HG02885 (cell line): ENCODE measurements at regions not wholly inside any gene's neighbourhood (a gene's known extent, or its start where the extent isn't known, plus 50 kb on each side); places are given as distances from the start of the nearest gene placed in this dataset.

Experiments
- ATAC-seq: cut with Tn5 transposase; IDR thresholded peaks from one replicate; pipeline ENCODE4 v1.9.1; 2021; ENCODE audit warnings: mild to moderate bottlenecking; ENCODE audit not compliant: unreplicated experiment, poor library complexity

DNA sequence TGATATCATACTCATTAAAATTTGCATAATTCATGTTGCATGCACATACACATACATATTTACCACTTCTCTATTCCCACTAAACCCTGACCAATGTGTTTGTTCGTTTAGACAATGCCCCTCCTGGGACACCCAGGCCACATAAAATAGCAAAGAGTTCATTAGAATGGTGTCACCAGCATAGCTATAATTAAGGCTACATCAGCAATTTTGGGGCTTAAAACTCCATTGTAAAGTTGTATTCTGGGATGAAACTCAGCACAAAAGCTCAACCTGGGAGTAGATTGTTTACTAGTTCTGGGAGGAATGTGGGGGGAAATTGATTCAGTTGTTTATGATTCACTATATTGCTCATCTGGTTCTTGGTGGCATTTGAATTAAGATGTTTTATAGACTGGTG, 522.2 kb upstream of the SUCLG2 start:
- no peak for ATAC-seq

DNA sequence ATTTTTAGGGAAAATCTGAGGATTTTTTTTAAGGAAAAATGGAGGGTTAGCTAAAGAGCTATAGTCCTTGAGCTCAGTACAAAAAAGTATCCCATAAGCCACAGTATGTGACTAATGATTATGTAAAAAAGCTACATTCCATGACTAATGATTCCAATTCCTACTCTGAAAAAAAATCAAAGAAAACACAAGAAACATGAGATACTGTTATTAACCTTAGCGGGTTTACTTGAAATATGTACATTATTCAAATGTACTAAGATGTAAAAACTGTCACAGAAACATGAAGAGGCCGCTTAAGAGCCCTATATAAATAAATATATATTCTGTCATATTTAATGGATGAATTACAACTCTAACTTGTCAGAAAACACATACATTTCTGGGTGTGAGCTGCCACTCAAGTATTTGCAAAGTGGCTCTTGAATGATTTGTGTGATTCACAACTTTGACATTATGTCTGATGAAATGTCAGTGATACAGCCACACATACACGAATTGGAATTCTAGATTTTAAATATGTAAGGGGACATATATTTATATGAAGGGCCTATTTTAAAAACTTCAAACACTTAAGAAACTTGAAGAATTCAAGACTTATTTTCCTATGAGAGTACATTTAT, 518.7 kb upstream of the SUCLG2 start:
- ATAC-seq, result no peak

DNA sequence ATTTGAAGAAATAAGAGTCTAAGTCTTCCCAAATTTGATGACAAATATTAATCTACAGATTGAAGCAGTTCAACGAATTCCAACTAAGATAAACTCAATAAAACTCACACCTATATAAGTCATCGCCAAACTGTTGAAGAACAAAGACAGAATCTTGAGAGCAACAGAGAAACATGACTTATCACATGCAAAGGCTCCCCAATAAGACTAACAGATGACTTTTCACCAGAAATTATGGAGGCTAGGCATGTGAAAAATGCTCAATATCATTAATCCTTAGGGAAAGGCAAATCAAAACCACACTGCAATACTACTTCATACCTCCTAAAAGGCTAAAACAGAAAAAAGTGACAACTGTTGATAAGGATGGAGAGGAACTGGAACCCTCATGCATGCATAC, 517.6 kb upstream of the SUCLG2 start:
- ATAC-seq, result no peak

DNA sequence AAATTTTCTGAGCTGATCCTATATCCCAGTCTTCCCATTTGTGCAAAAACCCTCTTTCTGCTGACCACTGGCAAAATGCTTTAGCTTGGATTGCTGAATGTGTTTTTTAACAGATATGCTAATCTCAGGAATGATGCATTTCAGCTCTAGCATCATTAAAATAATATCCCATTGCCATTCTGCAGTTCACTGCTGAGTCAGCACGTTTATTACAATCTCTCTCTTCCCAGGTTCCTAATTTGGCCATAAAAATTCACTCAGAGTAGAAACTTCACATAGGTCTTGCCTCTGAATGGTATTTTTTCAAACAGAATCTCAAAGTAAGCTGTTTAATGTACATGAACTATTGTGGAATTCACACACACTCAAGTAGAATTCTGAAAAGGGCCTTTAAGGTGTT, 509.6 kb upstream of the SUCLG2 start:
- no peak for ATAC-seq

DNA sequence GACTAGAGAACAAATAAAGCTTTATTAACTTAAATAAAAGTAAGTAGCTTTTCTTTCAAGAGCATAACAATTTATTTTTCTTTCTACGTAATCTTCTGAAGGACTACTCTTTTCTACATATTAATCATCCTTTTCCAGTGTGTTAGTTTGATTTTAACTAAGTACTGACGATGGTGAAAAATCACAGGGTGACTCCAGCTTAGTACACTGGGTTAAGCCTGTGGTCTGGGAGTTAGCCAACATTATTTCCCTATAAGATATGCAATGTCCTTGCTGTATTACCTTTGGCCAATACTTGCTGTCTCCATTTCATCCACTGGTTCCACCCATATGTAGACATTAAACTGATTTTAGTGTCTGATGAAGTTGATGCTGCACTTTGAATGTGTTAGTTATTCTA, 508.6 kb upstream of the SUCLG2 start:
- ATAC-seq, result no peak

DNA sequence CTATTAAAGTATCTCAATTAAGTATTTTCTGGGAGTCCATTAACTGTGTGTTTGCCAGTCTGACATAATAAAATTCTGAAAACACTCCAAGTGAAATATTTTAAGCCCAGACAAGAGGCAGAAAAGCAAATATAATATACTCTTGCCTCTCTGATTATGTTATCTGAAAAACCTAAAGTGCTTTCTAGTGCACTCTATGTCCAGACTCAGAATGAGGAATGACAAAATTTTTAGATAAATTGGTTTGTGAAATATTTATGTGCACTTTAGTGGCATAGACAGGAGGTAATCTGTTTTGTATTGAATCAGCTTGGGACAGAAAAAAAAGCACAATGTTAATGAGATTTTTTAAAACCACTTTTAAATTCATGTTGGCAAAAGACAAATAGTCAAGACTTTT, 508.2 kb upstream of the SUCLG2 start:
- no peak for ATAC-seq

DNA sequence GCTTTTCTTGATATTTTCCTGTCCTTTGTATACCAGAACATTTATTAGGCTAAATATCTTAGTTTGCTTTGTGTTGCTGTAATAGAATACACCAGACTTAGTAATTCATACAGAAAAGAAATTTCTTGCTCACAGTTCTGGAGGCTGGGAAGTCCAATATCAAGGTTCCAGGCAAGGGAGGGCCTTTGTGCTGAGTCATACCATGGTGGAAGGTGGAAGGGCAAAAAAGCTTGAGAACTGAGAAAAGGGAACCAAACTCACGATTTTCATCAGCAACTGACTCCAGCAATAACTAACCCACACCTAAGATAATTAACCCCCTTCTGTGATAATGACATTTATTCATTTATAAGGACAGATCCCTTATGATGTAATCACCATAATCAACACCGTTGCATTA, 496.9 kb upstream of the SUCLG2 start:
- ATAC-seq, result no peak

DNA sequence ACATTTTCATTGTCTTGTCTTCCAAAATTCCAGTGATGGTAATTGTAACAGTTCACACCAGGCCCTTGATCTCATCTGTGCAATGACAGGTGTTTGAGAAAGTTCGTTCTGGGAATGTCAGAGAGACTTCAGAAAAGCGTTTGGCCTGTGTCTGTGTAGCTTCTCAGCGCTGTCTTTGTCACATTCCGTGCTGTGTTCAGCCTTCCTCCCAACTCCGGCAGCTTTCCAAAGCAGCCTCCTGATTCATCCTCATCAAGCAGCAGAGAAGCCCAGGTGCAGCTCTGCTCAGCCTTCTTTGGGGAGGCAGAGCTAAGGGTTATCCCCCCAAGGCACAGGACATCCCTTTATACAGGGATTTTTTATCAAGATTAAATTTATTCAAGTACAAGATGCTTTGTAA, 494.0 kb upstream of the SUCLG2 start:
- ATAC-seq, result no peak

DNA sequence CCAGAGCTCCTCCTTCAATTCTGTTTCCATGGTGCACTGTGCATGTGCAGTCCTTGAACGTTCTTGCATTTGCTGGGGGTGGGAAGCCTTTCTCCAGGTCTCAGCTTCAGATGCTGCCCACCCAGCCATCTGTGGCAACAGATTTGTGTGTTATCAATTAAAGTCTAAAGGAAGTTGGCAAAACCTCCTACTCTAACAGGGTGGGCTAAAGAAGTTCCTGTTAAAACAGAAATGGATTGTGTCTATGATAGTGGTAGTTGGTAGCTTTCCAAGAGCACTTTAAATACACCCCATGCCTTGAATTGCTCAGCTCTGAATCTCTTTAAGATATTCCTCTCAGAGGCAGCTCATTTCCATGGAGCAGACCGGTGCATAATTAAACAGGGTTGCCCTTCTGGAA, 488.0 kb upstream of the SUCLG2 start:
- ATAC-seq, result no peak

DNA sequence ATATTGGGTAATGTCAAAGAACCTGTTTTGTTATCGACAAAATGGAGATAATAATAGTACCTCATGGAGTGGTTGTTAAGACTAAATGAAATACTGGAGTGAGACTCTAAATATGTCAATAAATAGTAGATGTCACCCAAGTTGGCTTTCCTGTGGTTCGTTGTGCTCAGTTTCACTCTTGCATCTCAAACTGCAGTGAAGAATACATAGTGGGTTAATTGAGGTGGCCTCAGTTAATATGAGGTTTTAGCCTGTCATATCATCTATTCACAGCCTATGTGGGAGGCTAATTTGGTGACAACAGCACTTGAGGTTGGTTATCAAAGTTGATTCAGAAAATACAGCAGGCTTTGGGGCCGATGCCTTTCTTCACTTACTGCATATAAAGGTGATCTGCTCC, 485.5 kb upstream of the SUCLG2 start:
- ATAC-seq, result no peak

DNA sequence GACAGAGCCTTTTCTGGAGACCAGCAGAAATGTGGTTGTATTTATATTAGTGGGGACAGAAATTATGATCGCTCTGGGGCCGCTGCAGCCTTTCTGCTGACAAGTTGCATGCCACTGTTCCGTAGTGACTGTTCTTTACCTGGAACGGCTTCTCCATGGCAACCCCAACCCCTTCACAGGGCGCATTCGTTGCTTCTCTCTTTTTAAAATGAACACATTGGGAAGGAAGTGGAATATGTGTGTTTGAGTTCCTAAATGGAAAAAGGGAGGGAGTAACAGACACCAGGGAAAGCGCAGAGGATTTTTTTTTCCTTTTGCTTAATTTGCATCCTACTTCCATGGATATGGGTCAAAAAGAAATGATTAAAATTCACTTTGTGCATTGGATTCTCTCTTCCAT, 482.0 kb upstream of the SUCLG2 start:
- ATAC-seq, result no peak

DNA sequence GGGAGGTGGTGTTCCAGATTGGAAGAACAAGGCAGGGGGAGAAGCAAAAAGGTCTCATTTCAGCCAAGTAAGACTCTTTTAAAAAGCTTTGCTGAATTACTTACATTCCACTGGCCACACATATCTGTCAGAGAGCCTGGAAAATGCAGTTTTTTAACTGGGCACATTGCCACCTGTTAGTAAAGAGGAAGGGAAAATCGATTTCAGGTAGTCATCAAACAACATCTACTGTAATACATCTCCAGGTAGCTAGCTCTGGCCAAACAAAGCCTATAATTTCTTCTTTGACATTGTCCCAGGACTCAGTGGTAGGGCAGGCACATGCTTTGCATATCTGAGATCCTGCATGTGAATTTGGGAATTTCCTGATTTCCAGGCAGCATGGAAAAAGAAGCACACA, 480.7 kb upstream of the SUCLG2 start:
- ATAC-seq, result no peak

DNA sequence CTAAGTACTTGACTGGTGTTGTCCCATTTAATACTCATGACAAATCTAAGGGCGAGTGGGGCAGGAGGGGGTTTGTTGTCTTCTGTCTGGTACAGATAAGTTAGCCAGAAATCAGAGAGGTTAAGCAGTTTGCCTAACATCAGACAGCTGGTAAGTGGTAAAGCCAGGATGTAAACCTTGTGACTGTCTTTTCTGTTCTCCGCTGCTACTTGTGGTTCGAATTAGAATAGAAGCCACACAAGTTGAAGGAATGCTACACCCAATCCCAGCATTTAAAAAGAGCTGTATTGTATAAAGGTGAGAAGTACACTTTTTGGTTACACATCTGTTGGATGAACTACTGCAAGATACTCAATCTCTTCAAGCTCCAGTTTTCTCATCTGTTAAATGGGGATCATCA, 474.7 kb upstream of the SUCLG2 start:
- ATAC-seq, result no peak

DNA sequence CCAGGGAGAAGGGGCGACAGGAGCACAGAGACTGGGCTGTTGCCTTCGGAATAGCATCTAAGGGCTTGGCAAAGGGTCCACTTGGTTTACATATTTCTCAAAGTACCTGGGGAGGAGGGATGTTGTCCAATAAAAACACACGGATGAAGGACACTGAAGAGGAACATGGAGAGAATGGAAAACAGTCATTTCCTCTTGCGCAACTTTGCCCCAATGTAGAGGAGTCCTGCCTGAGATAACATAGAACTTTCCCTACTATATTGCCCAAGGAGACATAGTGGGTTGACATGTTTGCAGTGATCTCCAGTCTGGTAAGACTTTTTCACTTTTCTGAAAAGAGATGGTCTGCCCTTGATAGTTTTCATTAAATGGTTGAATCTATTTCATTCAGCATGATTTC, 468.8 kb upstream of the SUCLG2 start:
- ATAC-seq, result no peak

DNA sequence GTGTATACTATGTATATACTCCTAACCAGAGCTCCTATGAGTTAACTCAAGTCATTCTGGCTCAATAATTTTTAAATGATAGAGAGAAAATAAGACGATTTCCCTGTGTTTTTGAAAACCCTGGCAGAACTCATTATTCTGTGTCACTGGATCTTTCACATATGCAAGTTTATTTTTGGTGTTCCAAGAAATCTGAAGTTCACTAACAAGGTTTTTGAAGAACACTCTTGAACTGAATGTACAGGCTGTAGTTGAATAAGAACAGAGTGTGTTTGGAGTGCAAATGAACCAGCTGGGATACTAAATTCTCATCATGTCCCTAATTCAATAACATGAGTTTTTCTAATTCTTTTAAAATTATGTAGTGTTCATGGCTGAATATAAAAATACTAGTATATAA, 466.9 kb upstream of the SUCLG2 start:
- no peak for ATAC-seq

DNA sequence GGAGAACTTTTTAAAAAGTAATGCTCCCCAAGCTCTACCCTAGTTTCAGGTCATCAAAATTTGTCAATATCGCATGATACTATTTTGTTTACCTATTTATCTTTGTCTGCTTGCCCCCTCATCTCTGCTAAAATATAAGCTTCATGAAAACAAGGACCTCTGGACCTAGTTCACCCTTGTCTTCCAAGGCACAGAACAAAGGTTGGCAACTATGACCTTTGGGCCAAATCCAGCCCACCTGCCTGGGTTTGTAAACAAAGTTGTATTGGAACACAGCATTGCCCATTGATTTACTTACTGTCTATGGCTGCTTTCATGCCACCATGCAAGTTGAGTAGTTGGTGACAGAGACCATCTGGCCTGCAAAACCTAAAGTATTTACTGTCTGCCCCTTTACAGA, 462.2 kb upstream of the SUCLG2 start:
- no peak for ATAC-seq

DNA sequence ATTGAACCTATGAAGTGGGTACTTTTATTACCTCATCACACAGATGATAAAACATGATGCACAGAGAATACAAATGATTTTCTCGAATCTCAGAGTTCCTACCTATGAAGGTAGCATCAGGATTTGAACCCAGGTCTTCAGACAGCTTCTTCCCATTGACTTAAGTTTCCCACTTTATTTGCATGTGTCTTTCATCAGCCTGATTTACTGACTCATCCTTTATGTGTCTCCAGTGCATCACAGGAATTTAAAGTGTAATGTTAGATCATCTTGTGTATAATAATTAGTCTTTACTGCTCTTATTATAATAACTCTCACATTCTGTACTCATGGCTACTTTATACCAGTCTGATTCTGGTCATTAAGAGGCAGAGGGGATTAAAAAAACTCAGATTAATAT, 449.4 kb upstream of the SUCLG2 start:
- no peak for ATAC-seq

DNA sequence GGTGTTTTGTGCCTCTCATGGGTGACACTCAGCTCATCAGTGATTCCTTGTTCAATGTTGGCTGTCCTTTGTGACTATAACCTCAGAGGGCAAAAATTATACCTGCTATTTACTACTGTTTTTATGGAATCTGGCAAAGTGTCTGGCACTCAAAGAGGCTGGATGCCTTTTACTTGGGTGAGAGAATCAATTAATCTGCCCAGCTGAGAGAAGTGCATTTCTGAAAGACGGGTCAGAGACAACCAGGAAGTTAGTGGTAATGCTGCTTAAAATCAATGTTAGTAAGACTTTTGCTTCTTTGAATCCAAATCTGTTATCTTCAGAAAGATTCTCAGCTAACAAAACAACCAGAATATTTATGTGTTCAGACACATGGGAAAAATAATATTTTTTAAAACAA, 436.2 kb upstream of the SUCLG2 start:
- no peak for ATAC-seq

DNA sequence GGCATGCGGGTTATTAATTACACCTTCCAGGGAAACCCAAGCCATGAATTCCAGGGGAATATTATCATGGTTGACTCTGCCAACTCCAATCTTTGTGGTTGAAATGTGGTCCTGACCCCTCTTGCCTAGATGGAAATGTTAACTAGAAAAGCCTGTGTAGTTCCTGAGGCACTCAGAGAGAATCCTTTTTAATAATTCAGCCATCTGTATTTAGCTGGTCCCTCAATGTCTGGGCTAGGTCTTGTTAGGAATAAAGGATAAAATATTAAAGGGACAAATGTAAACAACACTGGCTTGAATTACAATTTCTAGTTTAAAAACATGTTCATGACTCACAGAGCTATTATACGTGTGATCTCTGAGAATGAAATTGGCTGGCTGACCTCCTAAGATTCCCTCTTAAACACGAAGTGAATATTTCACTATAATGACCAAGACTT, 435.2 kb upstream of the SUCLG2 start:
- ATAC-seq, result no peak

DNA sequence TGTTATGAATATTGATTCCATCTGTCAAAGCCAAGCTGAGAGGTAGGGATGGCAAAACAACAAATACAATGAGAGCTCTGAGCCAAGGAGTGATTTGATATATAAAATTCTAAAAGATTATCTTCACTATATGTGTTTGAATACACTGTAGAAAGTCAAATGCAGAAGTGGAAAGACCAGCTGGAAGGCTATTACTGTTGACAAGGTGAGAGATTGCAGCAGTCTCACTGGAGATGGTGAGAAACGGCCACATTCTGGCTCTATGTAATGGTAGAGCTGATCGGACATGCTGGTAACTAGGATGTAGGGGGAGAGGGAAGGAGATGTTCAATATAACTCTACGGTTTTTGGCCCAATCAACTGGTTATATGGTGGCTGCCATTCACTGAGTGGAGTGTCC, 434.2 kb upstream of the SUCLG2 start:
- ATAC-seq, result no peak

DNA sequence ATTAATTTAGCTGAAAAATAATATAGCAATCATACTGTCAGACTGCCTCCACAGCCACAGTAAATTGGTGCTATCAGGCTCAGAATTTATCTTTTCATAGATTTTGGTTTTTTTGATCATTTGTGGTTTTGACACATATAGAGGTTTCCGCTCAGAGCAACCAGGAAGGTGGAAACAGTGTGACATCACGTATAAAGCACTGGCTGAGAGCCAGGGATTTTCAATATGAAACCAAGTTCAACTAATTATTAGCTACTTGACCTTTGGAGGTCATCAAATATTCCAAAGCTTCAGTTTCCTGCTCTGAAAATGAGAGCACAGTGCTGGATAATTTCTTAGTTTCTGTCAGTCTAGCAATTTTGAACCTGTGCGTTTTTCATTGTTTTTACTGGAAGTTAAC, 433.8 kb upstream of the SUCLG2 start:
- ATAC-seq, result no peak

DNA sequence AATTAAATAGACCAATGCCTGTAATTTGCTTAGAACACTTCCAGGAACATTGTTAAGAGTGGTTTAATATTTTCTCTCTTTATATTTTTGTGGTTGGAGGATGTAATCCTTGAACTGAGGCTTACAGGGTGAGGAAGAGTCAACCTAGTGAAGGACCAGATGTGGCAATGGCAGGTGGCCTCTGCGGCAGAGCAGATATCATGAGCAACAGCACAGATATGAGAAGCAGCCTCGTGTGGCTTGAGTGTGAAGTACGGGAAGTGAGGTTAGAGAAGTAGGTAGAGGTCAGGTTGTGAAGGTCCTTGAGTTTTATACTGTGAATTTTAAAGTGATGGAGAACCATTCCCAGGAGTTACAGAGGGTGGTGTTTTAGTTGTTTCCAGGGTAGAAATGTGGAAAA, 417.6 kb upstream of the SUCLG2 start:
- no peak for ATAC-seq

DNA sequence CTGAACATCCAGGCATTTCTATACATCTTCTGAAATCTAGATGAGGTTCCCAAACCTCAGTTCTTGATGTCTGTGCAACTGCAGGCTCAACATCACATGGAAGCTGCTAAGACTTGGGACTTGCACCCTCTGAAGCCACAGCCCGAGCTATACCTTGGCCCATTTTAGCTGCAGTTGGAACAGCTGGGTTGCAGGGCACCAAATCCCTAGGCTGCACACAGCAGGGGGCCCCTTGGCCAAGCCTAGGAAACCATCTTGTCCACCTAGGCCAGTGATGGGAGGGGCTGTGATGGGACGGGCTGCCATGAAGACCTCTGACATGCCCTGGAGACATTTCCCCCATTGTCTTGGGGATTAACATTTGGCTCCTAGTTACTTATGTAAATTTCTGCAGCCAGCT, 415.8 kb upstream of the SUCLG2 start:
- no peak for ATAC-seq
